ENCODE measurements at regions not wholly inside any gene's neighbourhood (a gene's known extent, or its start where the extent isn't known, plus 50 kb on each side); places are given as distances from the start of the nearest gene placed in this dataset.

GRCh38 chr12:11946161-11946560, 124.6 kb upstream of the BCL2L14 start:
- no peak for DNase-seq

DNA sequence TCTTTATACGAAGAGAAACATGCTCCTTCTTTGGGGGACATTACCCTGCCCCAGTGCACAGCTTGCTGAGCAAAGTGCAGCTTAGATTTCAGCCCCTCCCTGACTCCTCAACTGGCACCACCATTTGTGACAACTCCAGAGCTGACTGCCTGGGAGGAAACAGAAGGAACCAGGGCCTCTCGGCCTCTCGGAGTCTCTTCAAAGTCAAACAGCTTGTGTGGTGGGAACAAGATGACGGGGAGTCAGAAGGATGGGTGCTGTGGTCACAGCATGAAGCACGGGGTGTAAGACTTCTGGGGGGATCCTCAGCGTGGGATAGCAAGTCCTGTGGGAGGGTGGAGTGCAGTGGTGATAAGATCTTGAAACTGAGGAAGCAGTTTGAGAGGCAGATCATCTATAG, 123.5 kb upstream of the BCL2L14 start:
- no peak for DNase-seq

DNA sequence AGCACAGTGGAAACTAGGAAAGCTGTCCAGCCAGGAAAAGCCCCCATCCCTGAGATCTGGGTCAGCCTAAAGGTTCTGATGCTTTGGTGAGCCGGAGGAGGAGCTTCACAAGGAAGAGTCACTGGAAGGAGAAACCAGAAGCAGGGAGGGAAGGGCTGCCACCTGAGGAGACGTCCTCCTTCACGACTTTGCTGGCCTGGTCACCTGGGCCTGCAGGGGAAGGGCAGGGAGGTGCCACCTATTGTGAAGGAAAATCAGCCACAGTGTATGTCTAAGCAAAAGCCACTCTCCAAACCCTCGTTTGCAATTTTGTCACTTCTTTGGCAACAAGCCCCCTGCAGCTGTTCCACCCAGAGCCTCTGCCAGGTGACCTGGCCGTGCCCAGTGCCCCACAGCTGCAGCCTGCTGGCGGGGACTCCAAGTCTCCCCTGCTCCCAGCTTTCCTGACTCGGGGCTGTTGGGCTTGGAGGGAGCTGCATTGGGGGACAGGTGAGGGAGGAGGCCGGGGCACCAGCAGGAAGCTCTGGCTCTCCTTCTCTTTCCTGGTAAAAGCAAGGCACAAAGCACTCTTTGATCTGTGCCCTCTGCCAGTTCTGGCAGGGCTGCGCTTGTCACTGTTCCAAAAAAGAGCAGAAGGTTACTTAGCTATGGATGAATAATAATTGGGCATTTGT, 120.9 kb upstream of the BCL2L14 start:
- DNase-seq: no peak

GRCh38 chr12:11951209-11951608, 119.5 kb upstream of the BCL2L14 start:
- no peak for DNase-seq

- DNase-seq: peak; percentile 70
Observed at GRCh38 chr12:11953523-11953922, 117.2 kb upstream of the BCL2L14 start.

DNA sequence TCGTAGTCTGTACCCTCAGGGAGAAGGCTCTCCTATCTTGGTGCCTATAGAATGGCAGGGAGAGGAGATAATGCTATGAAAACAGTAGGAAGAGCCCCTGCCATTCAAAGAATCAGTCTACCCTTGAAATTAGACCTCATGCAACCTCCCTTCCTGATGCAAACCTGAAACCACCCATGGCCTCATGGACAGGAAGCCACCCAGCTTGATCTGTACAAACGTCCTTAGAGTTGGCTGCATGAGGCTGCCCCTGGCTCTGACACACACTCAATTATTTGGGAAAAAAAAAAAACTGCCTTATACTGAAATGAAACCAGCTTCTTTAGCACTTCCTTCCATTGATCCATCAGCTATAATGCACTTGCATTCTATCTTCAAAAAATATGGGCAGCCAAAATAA, 116.6 kb upstream of the BCL2L14 start:
- no peak for DNase-seq

DNA sequence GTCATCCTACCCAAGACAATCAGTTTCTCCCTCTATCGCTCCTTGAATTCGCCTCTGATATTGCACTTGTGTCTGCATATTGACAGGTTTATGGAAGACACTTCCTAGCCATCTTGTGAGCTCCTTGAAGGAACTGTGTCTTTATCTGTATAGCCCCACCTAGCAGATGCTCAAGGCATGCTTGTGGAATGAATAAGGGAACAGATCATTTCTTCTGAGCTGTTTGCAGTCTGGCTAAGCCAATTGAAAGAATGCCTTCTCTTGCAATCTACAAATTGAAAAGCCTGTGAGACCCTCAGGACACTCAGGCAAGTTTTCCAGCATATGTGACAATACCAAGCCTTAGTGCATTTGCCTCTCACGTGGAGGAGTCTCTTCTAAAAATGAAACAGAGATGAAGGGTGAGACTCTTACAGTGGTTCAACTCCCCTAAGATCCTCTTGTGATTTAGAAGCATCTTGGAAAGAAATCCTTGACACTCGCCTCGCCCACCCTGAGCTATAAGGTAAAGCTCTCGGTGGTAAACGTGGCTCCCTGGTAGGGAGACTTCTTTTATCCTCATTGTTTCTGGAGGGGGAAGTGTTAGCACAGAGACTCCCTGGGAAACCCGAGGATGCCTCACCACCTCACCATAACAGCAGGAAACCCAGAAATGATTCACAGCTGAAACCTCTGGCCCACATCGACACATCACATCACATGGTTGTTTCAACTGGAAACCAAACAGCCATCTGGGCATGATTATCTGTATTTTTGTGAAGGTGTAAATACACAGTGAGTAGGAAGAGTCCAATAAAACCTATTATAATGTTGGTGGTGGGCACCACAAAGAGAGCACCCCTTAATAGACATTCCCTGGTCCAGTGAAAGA, 112.3 kb upstream of the BCL2L14 start:
- no peak for DNase-seq

- no peak for DNase-seq
Observed at GRCh38 chr12:11959117-11959823, 111.5 kb upstream of the BCL2L14 start.

- no peak for DNase-seq
Observed at GRCh38 chr12:11960646-11961045, 110.1 kb upstream of the BCL2L14 start.

- no peak for DNase-seq
Observed at GRCh38 chr12:11961686-11962085, 109.1 kb upstream of the BCL2L14 start.

- DNase-seq: no peak
Observed at GRCh38 chr12:11962860-11963259, 107.9 kb upstream of the BCL2L14 start.

DNA sequence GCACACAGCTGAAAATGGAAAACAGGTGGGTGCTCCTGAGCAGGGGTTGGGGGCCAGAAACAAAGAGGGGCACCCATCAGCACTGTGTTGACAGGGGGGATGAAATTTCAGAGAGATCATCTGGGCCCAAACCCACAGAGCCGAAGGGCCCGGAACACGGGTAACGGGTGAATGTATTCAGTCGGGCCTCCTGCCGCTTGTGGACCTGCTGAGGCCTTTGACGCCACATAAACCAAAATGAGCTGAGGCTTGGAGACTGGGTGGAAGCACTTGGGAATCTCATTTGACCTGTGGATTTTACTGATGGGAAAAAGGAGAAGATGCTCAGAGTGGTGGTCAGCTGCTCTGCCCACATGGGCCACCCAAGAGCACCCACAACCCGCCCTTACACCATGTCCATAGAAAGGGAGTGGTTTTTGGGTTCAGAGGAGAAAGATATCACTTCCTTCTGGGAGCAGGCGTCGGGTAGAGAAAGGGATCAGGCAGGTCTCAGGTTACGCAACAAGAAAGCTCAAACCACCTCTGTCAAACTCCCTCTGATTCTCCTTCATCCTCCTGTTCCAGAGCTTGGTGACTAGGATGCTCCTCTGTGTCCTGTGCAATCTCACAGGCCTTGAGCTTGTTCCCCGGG, 106.8 kb upstream of the BCL2L14 start:
- no peak for DNase-seq

DNA sequence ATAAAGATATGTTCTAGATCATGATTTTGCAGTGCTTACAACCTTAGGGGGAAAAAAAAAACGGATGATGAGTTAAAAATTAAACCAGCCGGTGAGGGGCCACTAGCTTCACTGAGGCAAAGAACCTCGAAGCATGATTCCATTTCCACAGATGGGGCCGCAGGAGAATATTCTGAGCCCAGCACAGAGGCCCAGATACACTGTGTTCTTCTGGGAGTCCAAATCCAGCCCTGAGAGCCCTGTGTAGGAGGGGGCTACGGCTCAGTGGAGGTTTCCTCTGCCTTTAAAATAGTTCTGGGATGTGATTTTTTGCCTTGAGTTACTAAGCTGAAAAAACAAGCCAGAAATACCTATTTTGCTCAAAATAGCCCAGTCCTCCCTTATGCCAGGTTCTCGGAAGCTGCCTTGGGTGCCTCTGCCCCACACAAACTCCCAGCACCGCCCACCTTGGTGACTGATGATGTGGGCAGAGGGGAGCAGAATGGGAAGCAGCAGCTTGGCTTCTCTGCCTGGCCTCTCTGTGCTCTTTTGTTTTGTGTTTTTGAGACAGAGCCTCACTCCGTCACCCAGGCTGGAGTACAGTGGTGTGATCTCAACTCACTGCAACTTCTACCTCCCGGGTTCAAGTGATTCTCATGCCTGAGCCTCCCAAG, 105.4 kb upstream of the BCL2L14 start:
- no peak for DNase-seq

DNA sequence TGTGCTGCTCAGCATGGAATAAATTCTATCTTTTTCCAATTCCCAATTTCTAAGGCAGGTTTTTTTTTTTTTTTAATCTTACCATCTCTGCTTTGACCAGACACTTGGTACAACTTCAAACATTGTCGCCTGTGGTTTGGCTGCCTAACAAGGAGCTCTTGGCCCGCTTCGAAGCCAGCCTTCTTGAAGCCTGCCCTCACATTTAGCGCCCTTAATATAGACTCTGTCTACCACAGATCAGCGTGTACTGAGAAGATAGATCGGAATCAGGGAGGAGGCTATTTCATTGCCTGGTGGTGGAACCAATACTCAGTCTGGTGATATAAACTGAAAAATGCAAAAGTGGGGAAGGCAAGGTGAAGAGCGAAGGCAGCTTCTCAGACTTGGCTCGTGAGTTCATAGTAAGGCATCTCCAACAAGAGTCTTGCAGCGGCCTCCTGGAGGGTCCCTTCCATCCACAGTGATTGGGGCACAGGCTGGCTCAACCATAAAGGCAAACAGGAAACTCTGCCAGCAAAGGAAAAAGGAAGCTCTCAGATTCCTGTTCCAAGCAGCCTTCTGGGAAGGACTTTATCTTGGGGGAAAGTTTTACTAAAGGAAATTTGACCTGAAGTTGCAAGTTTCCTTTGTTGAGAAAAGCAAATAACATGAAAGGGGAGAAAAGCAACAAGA, 103.2 kb upstream of the BCL2L14 start:
- DNase-seq: no peak

DNA sequence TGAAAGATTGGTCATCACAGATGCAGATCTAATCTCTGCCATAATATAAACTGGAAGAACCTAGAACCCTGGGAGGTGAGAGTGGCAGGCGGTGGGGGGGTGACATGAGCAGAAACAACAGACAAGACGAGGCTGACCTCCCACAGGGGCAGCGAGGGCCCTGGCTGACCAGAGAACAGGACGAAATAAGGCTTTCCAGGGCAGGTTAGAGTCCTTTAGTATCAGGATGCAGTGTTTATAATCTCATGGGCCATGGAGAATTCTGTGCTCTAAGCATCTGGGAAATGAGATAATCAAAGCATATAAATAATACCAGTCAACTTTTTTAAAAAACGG, 102.7 kb upstream of the BCL2L14 start:
- no peak for DNase-seq

DNA sequence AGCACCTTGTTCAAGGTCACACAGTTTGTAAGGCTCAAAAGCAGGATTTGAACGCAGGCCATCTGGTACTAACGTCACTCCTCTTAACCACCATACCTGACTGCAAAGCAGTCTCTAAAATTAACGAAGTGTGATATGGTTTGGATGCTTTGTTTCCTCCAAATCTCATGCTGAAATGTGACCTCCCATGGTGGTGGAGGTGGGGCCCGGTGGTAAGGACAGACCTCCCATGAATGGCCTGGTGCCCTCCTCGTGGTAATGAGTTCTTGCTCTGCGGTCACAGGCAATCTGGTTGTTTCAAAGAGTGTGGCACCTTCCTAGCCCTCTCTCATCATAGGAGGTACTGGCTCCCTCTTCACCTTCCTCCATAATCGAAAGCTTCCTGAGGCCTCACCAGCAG, 102.2 kb upstream of the BCL2L14 start:
- DNase-seq: no peak

DNA sequence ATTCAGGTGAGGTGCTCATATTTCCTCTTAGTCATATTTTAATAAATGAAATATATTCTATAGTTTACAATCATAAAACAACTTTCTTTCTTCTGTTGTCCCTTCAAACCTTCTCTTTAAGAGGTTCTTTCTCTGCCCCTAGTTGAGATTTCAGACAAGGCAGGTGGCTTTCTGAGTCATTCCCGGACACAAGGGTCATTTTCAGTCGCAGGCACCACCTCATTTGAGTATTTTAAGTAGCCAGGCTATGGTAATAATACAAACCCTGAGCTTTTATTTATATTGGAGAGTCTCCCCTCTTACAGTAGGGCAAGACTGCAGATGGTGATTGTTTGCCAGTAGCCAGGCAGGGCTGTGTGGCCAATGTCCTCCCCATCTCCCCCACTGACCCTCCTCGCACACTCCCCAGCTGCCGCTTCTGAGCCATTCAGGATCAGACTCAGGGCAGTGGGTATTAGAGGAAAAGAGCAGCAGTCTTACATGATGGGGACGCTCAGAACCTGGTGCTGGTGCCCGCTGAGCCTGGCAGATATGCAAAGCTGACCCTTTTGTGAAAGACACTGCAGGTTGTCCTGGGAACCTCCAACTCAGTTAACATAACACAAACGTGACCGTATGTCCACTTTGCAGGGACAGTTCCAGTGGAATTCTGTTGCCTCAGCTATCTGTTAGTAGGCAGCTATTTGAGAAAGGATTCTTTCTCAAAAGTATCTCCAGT, 101.1 kb upstream of the BCL2L14 start:
- DNase-seq: no peak

DNA sequence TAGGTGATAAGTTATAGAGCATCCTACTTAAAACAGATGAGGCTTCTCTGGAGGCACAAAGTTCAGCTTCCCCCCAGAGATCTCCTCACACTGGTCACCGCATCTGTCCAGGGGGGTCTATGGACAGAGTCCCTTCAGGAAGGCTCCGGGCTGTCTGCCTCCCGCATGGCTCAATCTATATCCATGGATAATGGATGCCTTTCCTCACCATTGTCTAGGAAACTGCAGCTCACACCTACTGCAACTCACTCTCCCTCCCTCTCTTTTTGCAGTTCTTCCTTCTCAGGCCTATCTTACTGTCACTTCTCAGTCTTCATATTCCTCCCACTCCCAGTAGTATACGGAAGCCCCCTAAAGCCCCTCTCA, 100.6 kb upstream of the BCL2L14 start:
- DNase-seq: no peak

GRCh38 chr12:11973396-11973795, 97.3 kb upstream of the BCL2L14 start:
- no peak for DNase-seq

DNA sequence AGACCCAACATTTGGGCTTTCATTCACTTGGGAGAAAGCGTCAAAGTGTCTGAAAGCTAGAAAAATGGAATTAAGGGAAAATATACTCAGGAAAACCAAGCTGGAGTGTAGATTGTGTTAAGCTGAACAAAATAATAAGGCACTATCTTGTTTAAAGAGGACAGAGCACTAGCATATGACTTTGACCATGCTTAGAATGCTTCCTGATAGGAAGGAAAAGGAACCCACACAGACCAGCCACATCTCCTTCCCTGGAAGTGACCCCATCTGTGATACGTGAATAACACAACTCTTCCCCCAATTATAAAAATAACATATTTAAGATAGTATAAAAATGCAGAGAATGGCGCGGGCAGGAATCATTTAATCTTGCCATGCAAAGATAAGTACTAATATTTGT, 94.7 kb upstream of the BCL2L14 start:
- DNase-seq: no peak

GRCh38 chr12:11978726-11979384, 91.9 kb upstream of the BCL2L14 start:
- no peak for DNase-seq

Data from SHP77 treated with DMSO at 0.1 percent for 48 hours (cell line).